ENCODE measurements at regions not wholly inside any gene's neighbourhood (a gene's known extent, or its start where the extent isn't known, plus 50 kb on each side); places are given as distances from the start of the nearest gene placed in this dataset.

DNA sequence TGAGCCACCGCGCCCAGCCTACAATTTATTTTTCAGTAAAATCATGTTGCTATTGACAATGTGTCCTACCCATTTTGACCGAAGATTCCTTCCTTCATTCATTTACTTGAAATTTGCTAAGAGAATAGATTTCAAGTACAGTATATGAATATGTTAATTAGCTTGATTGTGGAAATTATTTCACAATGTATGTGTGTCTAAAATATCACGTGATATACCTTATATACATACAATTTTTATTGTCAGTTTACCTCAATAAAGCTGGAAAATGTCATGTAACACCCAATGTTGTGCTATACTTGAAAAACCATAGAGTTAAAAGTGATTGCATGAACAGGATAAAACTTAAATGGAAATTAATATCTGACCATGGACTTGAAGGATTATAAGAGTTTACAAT, 521.7 kb upstream of the ANKRD30A start:
- TF ChIP-seq, protein P1, sequence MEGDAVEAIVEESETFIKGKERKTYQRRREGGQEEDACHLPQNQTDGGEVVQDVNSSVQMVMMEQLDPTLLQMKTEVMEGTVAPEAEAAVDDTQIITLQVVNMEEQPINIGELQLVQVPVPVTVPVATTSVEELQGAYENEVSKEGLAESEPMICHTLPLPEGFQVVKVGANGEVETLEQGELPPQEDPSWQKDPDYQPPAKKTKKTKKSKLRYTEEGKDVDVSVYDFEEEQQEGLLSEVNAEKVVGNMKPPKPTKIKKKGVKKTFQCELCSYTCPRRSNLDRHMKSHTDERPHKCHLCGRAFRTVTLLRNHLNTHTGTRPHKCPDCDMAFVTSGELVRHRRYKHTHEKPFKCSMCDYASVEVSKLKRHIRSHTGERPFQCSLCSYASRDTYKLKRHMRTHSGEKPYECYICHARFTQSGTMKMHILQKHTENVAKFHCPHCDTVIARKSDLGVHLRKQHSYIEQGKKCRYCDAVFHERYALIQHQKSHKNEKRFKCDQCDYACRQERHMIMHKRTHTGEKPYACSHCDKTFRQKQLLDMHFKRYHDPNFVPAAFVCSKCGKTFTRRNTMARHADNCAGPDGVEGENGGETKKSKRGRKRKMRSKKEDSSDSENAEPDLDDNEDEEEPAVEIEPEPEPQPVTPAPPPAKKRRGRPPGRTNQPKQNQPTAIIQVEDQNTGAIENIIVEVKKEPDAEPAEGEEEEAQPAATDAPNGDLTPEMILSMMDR (IDR thresholded peaks at IDR 0.05) = no peak
- no peak for TF ChIP-seq POLR2A (IDR thresholded peaks at IDR 0.05)
